HepG2 (cell line): ENCODE measurements at regions not wholly inside any gene's neighbourhood (a gene's known extent, or its start where the extent isn't known, plus 50 kb on each side); places are given as distances from the start of the nearest gene placed in this dataset.

Experiments used
- AFF4 ChIP-seq: sonication (generic); formaldehyde crosslinking; IDR thresholded peaks from 2 replicates; pipeline ENCODE4 v1.4.0; 2020; ENCODE audit warnings: missing genetic modification reagents
- CTCF ChIP-seq: sonication (generic); formaldehyde crosslinking; IDR thresholded peaks from 2 replicates; pipeline ENCODE4 v1.5.0; 2020; ENCODE audit warnings: mild to moderate bottlenecking, missing genetic modification reagents, moderate library complexity
- MYC ChIP-seq: sonication (generic); formaldehyde crosslinking; IDR thresholded peaks from 2 replicates; pipeline ENCODE4 v1.9.0; 2021; ENCODE audit warnings: missing genetic modification reagents, borderline replicate concordance
- SMAD1 ChIP-seq: sonication (generic); formaldehyde crosslinking; IDR thresholded peaks from 2 replicates; pipeline ENCODE4 v1.4.0; 2020; ENCODE audit warnings: missing genetic modification reagents, low read depth, mild to moderate bottlenecking, borderline replicate concordance
- ZNF7 ChIP-seq: IDR thresholded peaks from 2 replicates; pipeline ENCODE4 v1.6.1; 2016; ENCODE audit warnings: missing biosample characterization, missing genetic modification reagents
- TF ChIP-seq, protein P1 (sequence below): sonication (generic); formaldehyde crosslinking; IDR thresholded peaks from 2 replicates; pipeline ENCODE4 v1.4.0; 2020; ENCODE audit warnings: missing genetic modification reagents

DNA sequence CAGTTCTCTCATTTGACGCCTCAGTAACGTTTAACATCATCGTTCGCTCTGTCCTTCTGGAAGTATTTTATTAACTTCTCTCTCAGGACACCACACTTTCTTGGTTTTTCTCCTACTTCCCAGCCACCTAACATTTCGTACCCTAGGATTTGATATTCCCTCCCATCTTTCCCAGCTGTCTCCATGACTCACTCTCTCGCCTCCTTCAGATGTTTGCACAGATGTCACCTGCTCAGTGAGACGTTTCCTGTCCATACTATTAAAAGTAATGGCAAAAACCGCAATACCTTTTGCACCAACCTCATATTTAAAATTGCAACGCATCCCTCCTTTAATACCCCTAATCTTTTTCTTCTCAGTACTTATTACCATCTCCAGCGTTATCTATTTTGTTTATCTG is 62.1 kb upstream of the SPRED1 start:
- TF ChIP-seq AFF4 (CRISPR knock-in tag), result no peak
- TF ChIP-seq SMAD1 (CRISPR knock-in tag), result no peak
- no peak for TF ChIP-seq CTCF (CRISPR knock-in tag)
- TF ChIP-seq MYC (CRISPR knock-in tag), result no peak
- TF ChIP-seq, protein P1, sequence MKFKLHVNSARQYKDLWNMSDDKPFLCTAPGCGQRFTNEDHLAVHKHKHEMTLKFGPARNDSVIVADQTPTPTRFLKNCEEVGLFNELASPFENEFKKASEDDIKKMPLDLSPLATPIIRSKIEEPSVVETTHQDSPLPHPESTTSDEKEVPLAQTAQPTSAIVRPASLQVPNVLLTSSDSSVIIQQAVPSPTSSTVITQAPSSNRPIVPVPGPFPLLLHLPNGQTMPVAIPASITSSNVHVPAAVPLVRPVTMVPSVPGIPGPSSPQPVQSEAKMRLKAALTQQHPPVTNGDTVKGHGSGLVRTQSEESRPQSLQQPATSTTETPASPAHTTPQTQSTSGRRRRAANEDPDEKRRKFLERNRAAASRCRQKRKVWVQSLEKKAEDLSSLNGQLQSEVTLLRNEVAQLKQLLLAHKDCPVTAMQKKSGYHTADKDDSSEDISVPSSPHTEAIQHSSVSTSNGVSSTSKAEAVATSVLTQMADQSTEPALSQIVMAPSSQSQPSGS, result no peak
- no peak for TF ChIP-seq ZNF7 (CRISPR knock-in tag)
